NCI-H2196 (cell line): ENCODE measurements at regions not wholly inside any gene's neighbourhood (a gene's known extent, or its start where the extent isn't known, plus 50 kb on each side); places are given as distances from the start of the nearest gene placed in this dataset.

ENCODE experiments used
- DNase-seq: peaks from one replicate; lab custom pipeline; 2025; ENCODE audit not compliant: unreplicated experiment; lab: John Stamatoyannopoulos, UW

- DNase-seq: no peak
These were observed 119.8 kb upstream of the SLC25A33 start for GRCh38 chr1:9419369-9420041.

GRCh38 chr1:9420835-9421532 lies 118.3 kb upstream of the SLC25A33 start:
- no peak for DNase-seq

- DNase-seq: no peak
These were observed 117.8 kb upstream of the SLC25A33 start for GRCh38 chr1:9421533-9421873.

- DNase-seq: no peak
These were observed 116.9 kb upstream of the SLC25A33 start for GRCh38 chr1:9422321-9422720.

GRCh38 chr1:9422911-9423505 lies 116.3 kb upstream of the SLC25A33 start:
- no peak for DNase-seq

- no peak for DNase-seq
These were observed 115.0 kb upstream of the SLC25A33 start for GRCh38 chr1:9424261-9424660.

- DNase-seq: no peak
These were observed 113.4 kb upstream of the SLC25A33 start for GRCh38 chr1:9425859-9426258.

- DNase-seq: no peak
These were observed 113.0 kb upstream of the SLC25A33 start for GRCh38 chr1:9426291-9426711.

GRCh38 chr1:9427388-9427787 lies 111.9 kb upstream of the SLC25A33 start:
- no peak for DNase-seq

GRCh38 chr1:9428601-9429341 lies 110.5 kb upstream of the SLC25A33 start:
- peak; percentile 99 for DNase-seq

- DNase-seq: no peak
These were observed 109.9 kb upstream of the SLC25A33 start for GRCh38 chr1:9429342-9429711.

GRCh38 chr1:9434247-9435152 lies 104.8 kb upstream of the SLC25A33 start:
- no peak for DNase-seq

GRCh38 chr1:9435153-9435636 lies 104.1 kb upstream of the SLC25A33 start:
- DNase-seq: no peak

GRCh38 chr1:9435854-9436640 lies 103.2 kb upstream of the SLC25A33 start:
- no peak for DNase-seq

GRCh38 chr1:9437961-9438430 lies 101.3 kb upstream of the SLC25A33 start:
- peak; percentile 58 for DNase-seq

GRCh38 chr1:9438431-9439073 lies 100.7 kb upstream of the SLC25A33 start:
- peak; percentile 74 for DNase-seq

- DNase-seq: no peak
These were observed 100.0 kb upstream of the SLC25A33 start for GRCh38 chr1:9439074-9439761.

- DNase-seq: no peak
These were observed 99.0 kb upstream of the SLC25A33 start for GRCh38 chr1:9440261-9440660.

- DNase-seq: no peak
These were observed 98.5 kb upstream of the SLC25A33 start for GRCh38 chr1:9440763-9441194.
